ENCODE measurements at regions not wholly inside any gene's neighbourhood (a gene's known extent, or its start where the extent isn't known, plus 50 kb on each side); places are given as distances from the start of the nearest gene placed in this dataset.

- Histone ChIP-seq H3K27ac (ENCODE audit: low read depth, low read length) (no peak overlapping the region), H3K4me3 (ENCODE audit: insufficient read depth, low read depth, low read length) (no peak overlapping the region), H3K36me3 (ENCODE audit: insufficient read depth, low read length) (no peaks in the 10 kb centered on the region), H4K20me1 (ENCODE audit: insufficient read depth, low read length) (no peaks in the 10 kb centered on the region), H3K27me3 (ENCODE audit: insufficient read depth, low read length) (no peaks in the 10 kb centered on the region), H3K4me2 (ENCODE audit: low read length) (no peak overlapping the region), H3K9me3 (ENCODE audit: insufficient read depth, low read depth, low read length) (no peaks in the 10 kb centered on the region), H3K79me2 (ENCODE audit: insufficient read depth, low read length) (no peaks in the 10 kb centered on the region), H2AFZ (ENCODE audit: low read depth, low read length) (no peak overlapping the region), H3K9ac (ENCODE audit: low read length) (no peak overlapping the region), H3K4me1 (ENCODE audit: insufficient read depth, low read length) (no peaks in the 10 kb centered on the region)
- H3K9me3 Mint-ChIP-seq (ENCODE audit: unreplicated experiment): no peaks in the 10 kb centered on the region
- peaks cover 9% of the 10 kb centered on the region for H3K4me1 Mint-ChIP-seq (ENCODE audit: low read depth, unreplicated experiment)
- H3K27me3 Mint-ChIP-seq (ENCODE audit: low read depth, unreplicated experiment): no peaks in the 10 kb centered on the region
- H3K4me3 Mint-ChIP-seq (ENCODE audit: unreplicated experiment): no peak overlapping the region
- FAIRE-seq (no peak), DNase-seq (ENCODE audit: low read depth) (no peak)
- TF ChIP-seq CTCF (IDR thresholded peaks at IDR 0.05; ENCODE audit: insufficient read depth, low read depth, low read length) (no peak), EZH2 (IDR thresholded peaks at IDR 0.05; ENCODE audit: insufficient read depth, low read length) (no peak)
- no peak overlapping the region for H3K27ac Mint-ChIP-seq (ENCODE audit: unreplicated experiment)
- no peaks in the 10 kb centered on the region for H3K36me3 Mint-ChIP-seq (ENCODE audit: low read depth, unreplicated experiment)
Observed at GRCh38 chr6:15081447-15081846, 164.4 kb upstream of the JARID2 start.

GRCh38 chr6:15082708-15083107 lies 163.2 kb upstream of the JARID2 start:
- no peak for FAIRE-seq
- H3K4me2 ChIP-seq (ENCODE audit: low read length): no peak overlapping the region
- H2AFZ ChIP-seq (ENCODE audit: low read depth, low read length): no peak overlapping the region
- H3K9me3 Mint-ChIP-seq (ENCODE audit: unreplicated experiment): no peaks in the 10 kb centered on the region
- TF ChIP-seq EZH2 (IDR thresholded peaks at IDR 0.05; ENCODE audit: insufficient read depth, low read length) (no peak), CTCF (IDR thresholded peaks at IDR 0.05; ENCODE audit: insufficient read depth, low read depth, low read length) (no peak)
- no peaks in the 10 kb centered on the region for H4K20me1 ChIP-seq (ENCODE audit: insufficient read depth, low read length)
- H3K9me3 ChIP-seq (ENCODE audit: insufficient read depth, low read depth, low read length): no peaks in the 10 kb centered on the region
- H3K27ac Mint-ChIP-seq (ENCODE audit: unreplicated experiment): no peak overlapping the region
- H3K27me3 ChIP-seq (ENCODE audit: insufficient read depth, low read length): no peaks in the 10 kb centered on the region
- no peaks in the 10 kb centered on the region for H3K4me1 Mint-ChIP-seq (ENCODE audit: low read depth, unreplicated experiment)
- H3K36me3 ChIP-seq (ENCODE audit: insufficient read depth, low read length): no peaks in the 10 kb centered on the region
- H3K4me1 ChIP-seq (ENCODE audit: insufficient read depth, low read length): no peaks in the 10 kb centered on the region
- peaks cover 2% of the 10 kb centered on the region for H3K36me3 Mint-ChIP-seq (ENCODE audit: low read depth, unreplicated experiment)
- H3K4me3 ChIP-seq (ENCODE audit: insufficient read depth, low read depth, low read length): no peak overlapping the region
- no peak overlapping the region for H3K9ac ChIP-seq (ENCODE audit: low read length)
- H3K27me3 Mint-ChIP-seq (ENCODE audit: low read depth, unreplicated experiment): peaks cover 6% of the 10 kb centered on the region
- no peak for DNase-seq (ENCODE audit: low read depth)
- no peak overlapping the region for H3K4me3 Mint-ChIP-seq (ENCODE audit: unreplicated experiment)
- no peak overlapping the region for H3K27ac ChIP-seq (ENCODE audit: low read depth, low read length)
- H3K79me2 ChIP-seq (ENCODE audit: insufficient read depth, low read length): no peaks in the 10 kb centered on the region

- DNase-seq (ENCODE audit: low read depth) (no peak), FAIRE-seq (no peak)
- H3K79me2 ChIP-seq (ENCODE audit: insufficient read depth, low read length): no peaks in the 10 kb centered on the region
- H3K27ac Mint-ChIP-seq (ENCODE audit: unreplicated experiment): no peak overlapping the region
- H3K4me1 ChIP-seq (ENCODE audit: insufficient read depth, low read length): no peaks in the 10 kb centered on the region
- peaks cover 2% of the 10 kb centered on the region for H3K36me3 Mint-ChIP-seq (ENCODE audit: low read depth, unreplicated experiment)
- no peak overlapping the region for H3K4me3 ChIP-seq (ENCODE audit: insufficient read depth, low read depth, low read length)
- no peaks in the 10 kb centered on the region for H3K4me1 Mint-ChIP-seq (ENCODE audit: low read depth, unreplicated experiment)
- peaks cover 26% of the 10 kb centered on the region for H3K27me3 Mint-ChIP-seq (ENCODE audit: low read depth, unreplicated experiment)
- no peak overlapping the region for H3K4me3 Mint-ChIP-seq (ENCODE audit: unreplicated experiment)
- no peak overlapping the region for H2AFZ ChIP-seq (ENCODE audit: low read depth, low read length)
- H3K27ac ChIP-seq (ENCODE audit: low read depth, low read length): no peak overlapping the region
- H3K36me3 ChIP-seq (ENCODE audit: insufficient read depth, low read length): no peaks in the 10 kb centered on the region
- H3K27me3 ChIP-seq (ENCODE audit: insufficient read depth, low read length): no peaks in the 10 kb centered on the region
- TF ChIP-seq EZH2 (IDR thresholded peaks at IDR 0.05; ENCODE audit: insufficient read depth, low read length) (no peak), CTCF (IDR thresholded peaks at IDR 0.05; ENCODE audit: insufficient read depth, low read depth, low read length) (no peak)
- H3K9me3 Mint-ChIP-seq (ENCODE audit: unreplicated experiment): no peaks in the 10 kb centered on the region
- no peaks in the 10 kb centered on the region for H4K20me1 ChIP-seq (ENCODE audit: insufficient read depth, low read length)
- H3K4me2 ChIP-seq (ENCODE audit: low read length): no peak overlapping the region
- H3K9me3 ChIP-seq (ENCODE audit: insufficient read depth, low read depth, low read length): no peaks in the 10 kb centered on the region
- H3K9ac ChIP-seq (ENCODE audit: low read length): no peak overlapping the region
Observed at GRCh38 chr6:15086348-15087158, 159.3 kb upstream of the JARID2 start.
